Mesothelial cell of epicardium (in vitro differentiated cells): ENCODE measurements at regions not wholly inside any gene's neighbourhood (a gene's known extent, or its start where the extent isn't known, plus 50 kb on each side); places are given as distances from the start of the nearest gene placed in this dataset.

ENCODE experiments used
- DNase-seq, 2 experiments: peaks; one replicate each; pipeline ENCODE4 v3.0.0; 2021; ENCODE audit warnings: low spot score in 2 of 2; ENCODE audit not compliant: unreplicated experiment in 2 of 2
- H3K27ac Mint-ChIP-seq: 2 replicates; pipeline ENCODE4 v1.8.0; 2021; ENCODE audit warnings: mixed read lengths
- H3K27me3 Mint-ChIP-seq: 2 replicates; pipeline ENCODE4 v1.8.0; 2021; ENCODE audit warnings: low read depth, mixed read lengths
- H3K36me3 Mint-ChIP-seq: 2 replicates; pipeline ENCODE4 v1.8.0; 2021; ENCODE audit warnings: mixed read lengths
- H3K4me1 Mint-ChIP-seq: 2 replicates; pipeline ENCODE4 v1.8.0; 2021; ENCODE audit warnings: mixed read lengths
- H3K4me3 Mint-ChIP-seq: 2 replicates; pipeline ENCODE4 v1.8.0; 2021; ENCODE audit warnings: mild to moderate bottlenecking, moderate library complexity, mixed read lengths
- H3K9me3 Mint-ChIP-seq: 2 replicates; pipeline ENCODE4 v1.8.0; 2021; ENCODE audit warnings: mixed read lengths
- CTCF ChIP-seq: fragments of 200-600 bp; sonication (generic); IDR thresholded peaks from one replicate; pipeline ENCODE4 v1.5.0; 2021; ENCODE audit warnings: antibody characterized with exemption; ENCODE audit not compliant: unreplicated experiment

DNA sequence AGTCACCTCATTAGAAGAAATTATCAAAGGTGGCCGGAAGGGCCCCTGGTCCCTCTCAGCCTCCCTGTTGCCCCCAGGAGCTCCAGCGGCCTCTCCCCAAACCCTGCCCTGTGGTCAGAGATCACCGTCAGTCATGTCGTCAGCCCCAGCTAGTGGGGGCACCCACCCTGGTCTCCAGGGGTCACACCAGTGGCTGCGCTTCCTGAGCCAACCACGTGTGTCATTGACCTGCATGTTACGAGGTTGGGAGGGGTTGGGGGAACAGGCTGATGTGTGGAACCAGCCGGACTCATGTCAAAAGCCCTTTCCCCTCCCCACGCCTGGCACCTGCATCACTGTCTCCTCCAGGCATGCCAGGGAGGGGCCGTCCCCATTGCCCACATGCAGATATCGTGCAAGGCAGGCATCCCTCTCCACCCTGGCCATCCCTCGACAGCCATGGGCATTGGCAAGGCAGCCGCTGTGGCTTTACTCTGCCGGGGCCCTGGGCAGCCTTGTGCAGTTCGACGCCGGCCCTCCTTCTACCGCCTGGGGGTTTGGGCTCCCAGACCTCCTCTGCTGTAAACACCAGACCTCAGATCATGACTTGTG, 128.7 kb downstream of the CRYAA start:
- no peak overlapping the region for H3K27ac Mint-ChIP-seq
- no peaks in the 10 kb centered on the region for H3K27me3 Mint-ChIP-seq
- TF ChIP-seq CTCF: no peak
- no peak for DNase-seq
- H3K4me3 Mint-ChIP-seq: no peak overlapping the region
- H3K36me3 Mint-ChIP-seq: no peaks in the 10 kb centered on the region
- peaks cover 6% of the 10 kb centered on the region for H3K9me3 Mint-ChIP-seq
- H3K4me1 Mint-ChIP-seq: peaks cover 6% of the 10 kb centered on the region

GRCh38 chr21:43295066-43295958, 126.5 kb downstream of the CRYAA start:
- Mint-ChIP-seq H3K36me3 (no peaks in the 10 kb centered on the region), H3K9me3 (peaks cover 6% of the 10 kb centered on the region), H3K27me3 (no peaks in the 10 kb centered on the region), H3K4me3 (no peak overlapping the region), H3K27ac (no peak overlapping the region), H3K4me1 (no peaks in the 10 kb centered on the region)
- TF ChIP-seq CTCF: no peak
- no peak for DNase-seq

- Mint-ChIP-seq H3K4me1 (no peaks in the 10 kb centered on the region), H3K9me3 (peaks cover 6% of the 10 kb centered on the region), H3K27me3 (no peaks in the 10 kb centered on the region), H3K36me3 (no peaks in the 10 kb centered on the region), H3K4me3 (no peak overlapping the region), H3K27ac (no peak overlapping the region)
- no peak for DNase-seq
- no peak for TF ChIP-seq CTCF
Measured at GRCh38 chr21:43294194-43294902, 125.5 kb downstream of the CRYAA start.

- H3K4me1 Mint-ChIP-seq: peaks cover 1% of the 10 kb centered on the region
- DNase-seq: no peak
- H3K27me3 Mint-ChIP-seq: no peaks in the 10 kb centered on the region
- H3K36me3 Mint-ChIP-seq: no peaks in the 10 kb centered on the region
- H3K4me3 Mint-ChIP-seq: no peak overlapping the region
- no peak for TF ChIP-seq CTCF
- peaks cover 6% of the 10 kb centered on the region for H3K9me3 Mint-ChIP-seq
- H3K27ac Mint-ChIP-seq: no peak overlapping the region
Measured at GRCh38 chr21:43292866-43293142, 124.0 kb downstream of the CRYAA start.

DNA sequence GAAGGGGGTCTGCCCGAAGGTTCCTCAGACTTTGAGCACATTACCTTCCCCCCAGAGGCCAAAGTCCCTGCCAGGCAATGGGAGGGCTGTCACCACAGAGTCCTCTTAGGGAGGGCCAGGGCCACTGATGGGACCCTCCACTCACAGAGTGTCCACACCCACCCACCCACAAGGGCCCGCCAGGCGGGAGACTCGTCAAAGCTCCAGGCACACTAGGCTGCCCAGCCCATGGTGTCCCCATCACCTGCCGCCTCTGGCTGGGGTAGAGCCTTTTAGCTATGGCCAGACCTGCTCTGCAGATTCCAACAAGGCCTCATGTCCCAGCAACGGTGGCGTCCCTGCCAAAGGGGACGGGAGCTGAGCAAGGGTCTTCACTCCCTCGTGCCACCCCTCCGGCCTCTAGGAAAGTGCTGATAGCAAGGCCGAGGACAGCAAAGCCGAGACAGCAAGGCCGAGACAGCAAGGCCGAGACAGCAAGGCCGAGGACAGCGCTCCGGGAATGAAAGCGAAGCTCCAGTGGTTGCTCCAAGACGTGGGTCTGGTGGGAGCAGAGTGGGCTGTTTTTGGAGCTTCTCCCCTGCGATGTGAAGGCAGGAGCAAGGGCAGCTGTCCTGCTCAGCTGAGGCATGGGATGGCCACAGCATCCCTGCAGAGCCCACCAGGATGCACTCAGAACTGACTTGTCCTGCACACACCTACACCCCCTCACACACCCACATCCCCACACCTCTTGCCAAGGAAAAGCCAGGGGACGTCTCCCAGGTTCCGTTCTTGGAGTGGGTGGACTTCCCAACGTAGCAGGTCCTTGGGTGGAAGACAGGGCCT, 123.4 kb downstream of the CRYAA start:
- no peak overlapping the region for H3K27ac Mint-ChIP-seq
- H3K9me3 Mint-ChIP-seq: peaks cover 6% of the 10 kb centered on the region
- no peak for DNase-seq
- no peaks in the 10 kb centered on the region for H3K36me3 Mint-ChIP-seq
- H3K4me1 Mint-ChIP-seq: peaks cover 1% of the 10 kb centered on the region
- H3K4me3 Mint-ChIP-seq: no peak overlapping the region
- no peak for TF ChIP-seq CTCF
- no peaks in the 10 kb centered on the region for H3K27me3 Mint-ChIP-seq
